Hematopoietic multipotent progenitor cell treated with erythropoietin and hydrocortisone succinate and interleukin-3 and kit ligand, for 17 days (in vitro differentiated cells): ENCODE measurements at regions not wholly inside any gene's neighbourhood (a gene's known extent, or its start where the extent isn't known, plus 50 kb on each side); places are given as distances from the start of the nearest gene placed in this dataset.

Experiments
- DNase-seq: peaks from one replicate; pipeline ENCODE4 v3.0.0-alpha.2; 2015; ENCODE audit warnings: low spot score

DNA sequence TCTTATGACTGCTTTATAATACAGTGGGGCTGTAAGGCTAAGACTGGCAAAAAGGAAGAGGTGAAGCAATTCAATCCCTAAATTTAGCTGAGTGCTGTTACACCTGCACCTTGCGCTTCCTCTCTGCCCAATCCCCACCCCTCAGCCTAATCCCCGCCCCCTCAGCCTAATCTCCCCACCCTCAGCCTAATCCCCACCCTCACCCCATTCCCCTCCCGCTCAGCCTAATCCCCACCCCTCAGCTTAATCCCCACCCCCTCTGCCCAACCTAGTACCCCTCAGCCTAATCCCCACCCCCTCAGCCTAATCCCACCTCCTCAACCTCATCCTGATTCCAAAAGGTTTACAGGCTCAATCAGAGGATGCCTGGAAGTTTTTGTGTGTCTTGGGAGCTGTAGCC, 155.5 kb downstream of the PMP22 start:
- DNase-seq = no peak

GRCh38 chr17:15108992-15109391, 156.1 kb downstream of the PMP22 start:
- DNase-seq = no peak

GRCh38 chr17:15106540-15106939, 158.6 kb downstream of the PMP22 start:
- DNase-seq = no peak

DNA sequence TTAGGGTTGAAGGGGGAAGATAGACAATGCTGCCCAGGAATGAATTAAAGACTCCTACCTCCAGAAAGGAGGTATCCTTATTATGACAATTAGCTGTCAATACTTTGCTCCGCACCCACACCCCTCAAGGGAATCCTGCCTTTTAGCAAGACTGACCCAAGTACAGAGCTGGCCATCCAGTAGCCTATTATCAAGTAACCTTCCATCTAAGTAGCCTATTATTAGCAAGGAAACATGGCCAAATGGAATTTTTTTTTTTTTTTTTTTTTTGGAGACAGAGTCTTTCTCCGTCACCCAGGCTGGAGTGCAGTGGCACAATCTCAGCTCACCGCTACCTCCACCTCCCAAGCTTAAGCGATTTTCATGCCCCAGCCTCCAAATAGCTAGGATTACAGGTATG, 161.3 kb downstream of the PMP22 start:
- no peak for DNase-seq

DNA sequence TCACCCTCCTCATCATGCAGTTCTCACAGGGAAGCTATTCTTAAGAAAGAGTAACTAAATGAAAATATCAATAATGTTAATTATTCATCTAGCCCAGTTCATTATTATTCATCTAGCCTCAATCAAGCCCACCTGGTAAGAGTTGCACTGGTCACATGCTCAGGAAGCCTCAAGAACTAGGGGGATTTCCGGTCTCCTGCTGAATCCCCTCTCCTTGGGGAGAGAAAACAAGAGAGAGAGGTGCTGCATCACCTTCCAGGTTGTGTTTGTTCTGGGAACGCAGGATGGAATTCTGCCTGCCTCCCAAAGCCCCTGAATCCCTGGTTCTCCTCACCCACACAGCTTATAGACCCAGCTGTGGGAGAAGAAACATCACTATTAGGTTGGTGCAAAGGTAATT, 164.0 kb downstream of the PMP22 start:
- DNase-seq = no peak

GRCh38 chr17:15096511-15096910, 168.6 kb downstream of the PMP22 start:
- no peak for DNase-seq

- no peak for DNase-seq
These were observed 169.2 kb downstream of the PMP22 start for GRCh38 chr17:15095935-15096334.

DNA sequence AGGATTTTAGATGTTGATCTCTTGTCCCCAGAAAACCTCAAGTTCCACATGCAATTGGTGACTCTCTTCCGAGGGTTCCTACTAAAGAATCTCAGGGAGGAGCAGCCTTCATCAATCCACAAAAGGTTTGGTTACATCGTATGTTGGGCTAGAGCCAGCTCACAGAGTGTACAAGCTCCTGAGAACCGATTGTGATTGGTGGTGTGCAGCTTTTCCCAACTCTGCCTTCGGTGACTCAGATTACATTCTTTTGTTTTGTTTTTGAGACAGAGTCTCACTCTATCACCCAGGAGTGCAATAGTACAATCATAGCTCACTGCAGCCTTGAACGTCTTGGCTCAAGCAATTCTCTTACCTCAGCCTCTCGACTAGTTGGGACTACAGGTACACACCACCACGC, 172.4 kb downstream of the PMP22 start:
- DNase-seq = no peak

DNA sequence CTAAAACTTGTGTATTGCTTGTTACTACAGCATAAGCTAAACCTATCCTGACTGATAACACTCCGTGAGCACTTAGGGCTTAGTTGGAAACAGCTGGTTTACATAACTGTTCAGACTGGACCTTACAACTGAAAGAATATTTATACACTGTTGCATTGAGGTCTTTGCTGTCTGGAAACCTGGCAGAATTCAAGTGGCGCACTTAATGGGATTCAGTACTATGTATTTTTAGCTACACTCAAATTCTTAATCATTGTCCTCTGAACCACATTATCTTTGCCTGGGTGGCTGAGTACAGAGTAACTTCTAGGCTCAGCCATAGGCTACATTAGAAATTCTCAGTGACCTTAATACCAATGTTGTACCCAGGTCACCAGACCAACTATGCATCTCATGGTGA, 172.9 kb downstream of the PMP22 start:
- DNase-seq = no peak

GRCh38 chr17:15091825-15092224, 173.3 kb downstream of the PMP22 start:
- DNase-seq = no peak

DNA sequence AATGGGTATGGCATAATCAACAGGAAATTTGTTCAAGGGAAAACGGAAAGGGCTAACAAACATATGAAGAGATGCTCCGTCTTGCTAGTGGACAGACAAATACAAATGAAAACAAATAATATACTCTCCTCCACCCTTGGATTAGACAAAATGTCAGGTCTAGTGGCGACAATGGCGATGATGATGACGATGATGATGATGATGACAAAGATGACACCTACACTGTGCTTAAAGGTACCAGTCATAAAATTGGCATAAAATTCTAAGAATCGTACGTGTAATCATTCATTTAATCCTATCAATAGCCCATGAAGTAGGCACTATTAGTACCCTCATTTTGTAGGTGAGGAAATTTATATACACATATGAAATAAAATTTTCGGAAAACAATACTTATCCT, 174.6 kb downstream of the PMP22 start:
- DNase-seq = no peak

DNA sequence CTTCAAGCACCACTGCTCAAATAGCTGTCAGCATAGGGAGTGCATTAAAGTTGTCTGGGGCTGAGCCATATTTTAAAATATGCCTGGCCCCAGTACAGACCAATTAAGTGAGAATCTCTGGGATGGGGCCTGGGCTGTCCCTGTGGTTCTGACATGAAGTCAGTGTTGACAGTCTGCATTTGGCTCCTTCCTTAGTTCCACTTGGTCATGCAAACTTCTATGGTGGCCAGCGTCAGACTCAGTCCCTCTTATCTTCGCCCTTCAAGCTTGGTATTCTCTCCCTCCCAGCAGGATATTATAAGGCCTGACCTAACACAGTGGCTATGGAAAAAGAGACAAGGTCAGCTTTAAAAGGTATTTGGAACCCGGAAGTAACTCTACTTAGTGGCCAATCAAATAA, 177.2 kb downstream of the PMP22 start:
- DNase-seq = no peak

GRCh38 chr17:15086776-15087295, 178.3 kb downstream of the PMP22 start:
- DNase-seq = no peak

GRCh38 chr17:15085890-15086677, 179.0 kb downstream of the PMP22 start:
- DNase-seq = no peak

GRCh38 chr17:15083225-15083624, 181.9 kb downstream of the PMP22 start:
- DNase-seq = no peak

GRCh38 chr17:15081008-15081407, 184.1 kb downstream of the PMP22 start:
- no peak for DNase-seq

DNA sequence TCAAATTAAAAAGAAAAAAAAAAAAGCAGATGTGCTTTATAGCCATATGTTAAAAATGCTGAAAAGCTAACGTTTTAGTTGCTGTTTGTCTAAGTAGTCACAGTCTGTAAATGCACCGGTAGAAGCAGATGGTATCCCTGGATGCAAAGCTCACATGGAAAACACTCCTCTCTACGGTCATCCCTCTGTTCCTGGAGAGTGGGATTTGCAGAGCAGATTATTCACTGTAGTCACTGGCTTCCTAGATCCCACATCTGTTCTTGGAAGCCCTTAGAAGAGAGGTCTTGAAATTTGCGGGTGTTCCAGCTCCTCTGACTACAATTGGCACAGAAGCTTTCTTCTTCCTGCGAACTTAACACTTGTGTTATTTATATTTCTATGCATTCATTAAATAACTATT, 186.6 kb downstream of the PMP22 start:
- DNase-seq = no peak

DNA sequence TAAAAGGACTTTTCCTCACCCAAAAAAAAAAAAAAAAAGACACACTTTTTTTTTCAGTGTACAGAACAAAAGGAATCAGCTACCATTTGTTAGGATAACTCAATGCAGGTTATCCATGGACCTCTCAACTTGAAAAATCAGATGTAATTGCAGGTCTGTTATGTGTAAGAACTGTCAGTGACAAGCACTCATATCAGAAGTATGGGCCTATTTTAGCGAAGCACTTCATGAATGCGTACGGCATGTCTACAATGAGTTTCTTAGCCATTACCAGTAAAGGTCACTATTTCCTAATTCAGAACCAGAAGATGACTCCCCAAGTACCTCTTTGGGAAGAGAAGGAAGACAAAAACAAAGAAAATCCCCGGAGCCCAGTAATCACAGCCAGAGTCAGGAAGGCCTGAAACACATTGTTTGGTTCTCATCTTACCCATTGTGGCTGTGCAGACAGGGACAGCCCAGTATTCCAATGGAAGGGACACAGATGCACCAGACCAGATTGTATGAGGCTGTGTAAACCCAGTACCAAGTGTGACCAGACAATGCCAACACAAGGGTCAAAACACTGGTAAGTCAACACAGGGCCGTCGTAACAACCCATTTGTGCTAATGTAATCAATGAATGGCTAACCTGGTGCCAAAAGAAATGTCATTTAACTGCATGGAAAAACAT, 188.0 kb downstream of the PMP22 start:
- no peak for DNase-seq

- no peak for DNase-seq
These were observed 213.2 kb downstream of the PMP22 start for GRCh38 chr17:15051933-15052332.

DNA sequence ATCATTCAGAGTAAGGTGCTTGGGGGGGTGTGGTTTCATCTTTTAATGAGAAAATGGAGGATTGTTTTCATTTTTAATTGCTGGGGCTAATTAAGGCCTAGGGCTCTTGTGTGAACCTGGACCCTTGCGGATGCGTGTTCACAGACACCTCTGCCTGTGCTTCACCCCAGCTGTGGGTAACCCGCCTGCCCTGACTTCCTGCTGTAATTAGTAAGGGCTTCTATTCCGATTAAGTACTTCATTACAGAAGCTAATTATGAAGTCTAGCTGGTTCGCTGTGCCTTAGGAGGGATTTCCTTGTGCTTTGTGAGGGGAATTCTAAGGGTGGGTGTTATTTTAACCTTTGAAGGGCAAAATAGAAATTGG, 215.3 kb downstream of the PMP22 start:
- DNase-seq = no peak

- no peak for DNase-seq
These were observed 216.0 kb downstream of the PMP22 start for GRCh38 chr17:15048933-15049794.

GRCh38 chr17:15048381-15048780, 216.7 kb downstream of the PMP22 start:
- no peak for DNase-seq

DNA sequence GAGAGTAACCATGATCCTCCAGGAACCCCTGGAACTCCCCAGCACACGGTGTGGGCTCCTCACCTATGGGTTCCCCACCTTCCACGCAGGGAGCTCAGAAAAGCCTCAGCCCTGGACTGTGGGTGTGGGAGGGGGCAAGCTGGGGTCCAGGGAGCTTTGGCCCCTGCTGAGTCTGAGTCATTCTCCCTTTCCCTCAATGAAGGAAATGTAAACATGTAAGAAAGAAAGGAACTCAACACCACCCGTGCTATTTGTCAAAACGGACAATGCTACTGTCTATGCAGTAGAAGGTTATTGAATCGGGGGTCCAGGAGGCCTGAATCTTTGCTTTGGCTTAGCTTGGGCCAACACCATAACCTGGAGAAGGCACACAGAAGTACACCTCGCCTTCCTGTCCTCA, 222.8 kb downstream of the PMP22 start:
- DNase-seq = no peak
